ENCODE measurements at regions not wholly inside any gene's neighbourhood (a gene's known extent, or its start where the extent isn't known, plus 50 kb on each side); places are given as distances from the start of the nearest gene placed in this dataset.

- DNase-seq (ENCODE audit: low read depth, low spot score), result no peak
Observed at GRCh38 chr11:134626032-134626431, 214.0 kb upstream of the B3GAT1 start.

DNA sequence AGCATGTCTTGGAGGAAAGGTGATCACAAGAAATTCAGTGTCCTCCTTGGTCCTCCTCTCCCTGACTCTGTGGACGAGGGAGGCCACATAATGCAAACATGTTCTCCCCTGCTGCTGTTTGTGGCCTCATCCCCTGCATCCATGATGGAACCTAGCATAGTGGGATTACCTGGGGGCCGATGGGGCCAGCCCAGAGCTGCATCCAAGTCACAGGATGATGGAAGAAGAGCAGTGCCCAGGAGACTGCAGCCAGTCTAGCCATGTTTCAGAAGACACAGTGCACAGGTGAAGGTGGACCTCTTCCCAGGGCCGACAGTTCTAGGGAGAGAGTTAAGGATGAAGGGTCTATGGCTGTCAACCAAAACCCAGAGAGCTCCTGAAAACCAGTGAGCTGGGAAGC is 213.6 kb upstream of the B3GAT1 start:
- no peak for DNase-seq (ENCODE audit: low read depth, low spot score)

DNA sequence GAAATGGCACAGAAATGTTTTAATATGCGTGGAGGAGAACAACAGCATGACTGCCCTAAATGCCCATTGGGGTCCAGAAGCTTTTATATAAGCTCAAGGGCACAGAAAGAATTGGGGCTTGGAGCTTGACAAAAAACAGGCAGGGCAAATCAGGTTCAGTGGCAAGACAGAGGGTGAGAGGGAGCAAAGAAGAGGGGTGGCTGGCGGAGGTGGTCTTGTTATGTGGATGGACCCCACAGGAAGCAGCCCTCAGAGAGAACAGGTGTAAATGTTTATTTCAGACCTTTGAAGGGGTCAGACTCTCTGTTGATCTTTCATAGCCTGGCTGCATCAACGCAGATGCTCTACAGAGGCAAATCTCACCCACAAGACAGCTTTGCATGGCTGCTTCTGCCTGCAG is 213.1 kb upstream of the B3GAT1 start:
- DNase-seq (ENCODE audit: low read depth, low spot score), result no peak

- DNase-seq (ENCODE audit: low read depth, low spot score), result no peak
Observed at GRCh38 chr11:134624166-134624920, 212.3 kb upstream of the B3GAT1 start.

- no peak for DNase-seq (ENCODE audit: low read depth, low spot score)
Observed at GRCh38 chr11:134623711-134624110, 211.7 kb upstream of the B3GAT1 start.

- DNase-seq (ENCODE audit: low read depth, low spot score), result no peak
Observed at GRCh38 chr11:134622458-134622857, 210.4 kb upstream of the B3GAT1 start.

DNA sequence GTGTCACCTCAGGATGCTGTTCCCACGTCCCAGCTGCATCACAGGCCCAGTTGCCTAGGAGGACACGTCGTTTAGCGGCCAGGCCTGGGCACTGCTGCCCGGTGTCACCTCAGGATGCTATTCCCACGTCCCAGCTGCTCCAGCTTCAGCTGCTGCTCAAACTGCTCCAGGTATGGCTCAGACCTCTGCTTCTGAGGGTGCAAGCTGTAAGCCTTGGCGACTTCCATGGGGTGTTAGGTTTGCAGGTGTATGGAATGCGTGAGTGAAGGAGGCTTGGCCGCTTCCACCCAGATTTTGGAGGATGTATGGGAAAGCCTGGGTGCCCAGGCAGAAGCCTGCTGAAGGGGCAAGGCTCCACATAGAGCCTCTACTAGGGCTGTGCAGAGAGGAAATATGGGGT is 205.3 kb upstream of the B3GAT1 start:
- DNase-seq (ENCODE audit: low read depth, low spot score), result no peak

DNA sequence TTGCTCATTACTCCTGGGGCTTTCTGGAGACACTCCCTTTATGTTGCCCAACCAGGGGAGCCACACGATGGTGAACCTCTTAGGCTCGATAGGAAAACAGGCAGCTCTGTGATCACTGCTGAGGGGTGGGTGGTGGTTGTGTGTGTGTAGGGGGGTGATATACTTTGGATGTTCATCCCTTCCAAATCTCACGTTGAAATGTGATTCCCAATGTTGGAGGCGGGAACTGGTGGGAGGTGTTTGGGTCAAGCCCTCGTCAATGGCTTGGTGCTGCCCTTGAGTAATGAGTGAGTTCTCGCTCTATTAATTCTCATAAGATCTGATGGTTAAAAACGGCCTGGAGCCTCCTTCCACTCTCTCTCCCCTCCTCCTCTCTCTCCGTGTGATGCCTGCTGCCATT is 204.0 kb upstream of the B3GAT1 start:
- no peak for DNase-seq (ENCODE audit: low read depth, low spot score)

- no peak for DNase-seq (ENCODE audit: low read depth, low spot score)
Observed at GRCh38 chr11:134615041-134615615, 203.1 kb upstream of the B3GAT1 start.

DNA sequence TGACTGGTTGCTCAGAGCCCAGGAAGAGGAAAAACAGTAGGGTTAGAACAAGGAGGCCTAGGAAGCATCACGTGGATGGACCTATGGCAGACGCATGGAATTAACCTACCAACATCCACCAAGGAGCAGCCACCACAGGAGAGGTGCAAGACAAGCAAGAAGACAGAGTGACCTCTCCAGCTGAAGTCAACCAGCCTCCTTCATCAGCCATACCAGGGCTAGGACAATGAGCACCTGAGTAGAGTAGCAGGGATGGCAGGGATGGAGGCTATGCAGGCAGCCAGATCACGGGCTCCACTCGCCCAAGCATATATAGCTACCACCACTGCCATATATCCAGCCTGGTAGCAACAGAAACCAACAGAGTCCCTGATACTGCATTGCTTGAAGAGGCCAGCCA is 202.1 kb upstream of the B3GAT1 start:
- DNase-seq (ENCODE audit: low read depth, low spot score), result no peak

- no peak for DNase-seq (ENCODE audit: low read depth, low spot score)
Observed at GRCh38 chr11:134613646-134614045, 201.6 kb upstream of the B3GAT1 start.

- no peak for DNase-seq (ENCODE audit: low read depth, low spot score)
Observed at GRCh38 chr11:134612140-134613030, 200.3 kb upstream of the B3GAT1 start.

GRCh38 chr11:134611537-134611936 is 199.5 kb upstream of the B3GAT1 start:
- no peak for DNase-seq (ENCODE audit: low read depth, low spot score)

DNA sequence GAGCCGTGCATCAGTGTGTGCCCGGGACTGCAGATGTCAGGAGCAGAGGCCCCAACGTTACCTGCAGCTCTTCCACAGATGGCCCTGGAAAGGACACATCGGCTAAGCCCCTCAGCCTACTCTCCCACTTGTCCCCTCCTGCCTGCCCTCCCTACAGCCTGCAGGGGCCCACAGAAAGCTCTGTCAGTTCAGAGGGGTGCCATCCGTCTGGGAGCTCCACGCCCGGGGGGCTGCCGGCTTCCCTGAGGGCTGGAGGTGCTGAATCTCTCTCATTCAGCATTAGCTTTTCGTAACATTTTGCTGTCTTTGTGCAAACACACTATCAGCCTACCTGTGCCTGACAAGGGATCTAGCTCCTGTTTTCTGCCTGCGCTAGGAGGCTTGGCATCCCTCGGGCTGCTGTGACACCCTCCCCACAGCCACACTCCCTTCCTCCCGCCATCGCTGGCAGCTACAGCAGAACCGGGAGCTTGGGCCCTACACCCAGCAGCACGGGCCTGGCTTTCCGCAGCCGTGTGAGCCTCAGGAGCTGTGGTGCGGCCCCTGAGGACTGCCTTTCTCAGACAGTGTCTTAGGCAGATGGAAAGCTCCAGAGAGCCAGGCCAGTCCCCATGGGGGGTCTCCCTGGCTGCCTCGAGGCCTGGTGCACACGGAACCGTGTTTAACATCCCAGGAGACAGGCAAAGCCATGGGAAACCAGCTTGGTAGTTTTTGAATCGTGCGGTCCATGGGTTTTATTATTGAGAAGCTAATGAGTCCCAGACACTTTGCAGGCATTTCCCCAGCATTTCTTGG is 198.3 kb upstream of the B3GAT1 start:
- no peak for DNase-seq (ENCODE audit: low read depth, low spot score)

- DNase-seq (ENCODE audit: low read depth, low spot score), result no peak
Observed at GRCh38 chr11:134609361-134610115, 197.5 kb upstream of the B3GAT1 start.

DNA sequence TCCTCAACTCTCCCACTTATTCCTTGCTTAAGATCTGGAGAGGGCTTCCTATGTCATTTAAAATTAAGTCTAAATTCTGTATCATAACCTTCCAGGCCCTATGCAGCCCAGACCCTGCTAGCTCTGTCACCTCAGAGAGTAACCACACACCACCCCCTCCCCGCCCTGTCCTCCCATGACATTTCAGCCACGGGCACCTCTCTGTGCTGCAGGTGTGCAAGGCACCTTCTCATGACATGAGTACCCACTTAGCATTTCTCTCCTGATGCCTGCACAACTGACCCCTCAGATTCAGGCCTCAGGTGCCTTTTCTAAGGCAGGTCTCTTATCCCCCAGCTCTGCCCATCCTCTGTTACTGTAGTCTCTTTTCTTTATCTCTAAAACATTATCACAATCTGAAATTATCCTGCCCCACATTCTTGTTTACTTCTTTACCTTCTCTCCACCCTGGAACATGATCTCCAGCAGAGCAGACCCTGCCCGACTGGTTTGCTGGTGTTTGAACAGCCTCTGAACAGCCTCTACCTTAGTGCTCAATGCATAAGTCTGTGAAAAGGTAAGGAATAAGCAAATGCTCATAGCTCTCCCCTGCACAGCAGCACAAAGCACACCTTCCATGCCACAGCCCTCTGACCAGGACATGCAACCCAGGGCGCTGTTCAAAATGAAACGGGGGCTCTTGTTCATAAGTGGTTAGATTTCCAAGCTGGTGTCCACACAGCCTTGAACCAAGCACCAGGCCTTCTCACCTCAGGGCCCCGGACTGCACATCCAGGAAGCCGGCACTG is 196.1 kb upstream of the B3GAT1 start:
- no peak for DNase-seq (ENCODE audit: low read depth, low spot score)

DNA sequence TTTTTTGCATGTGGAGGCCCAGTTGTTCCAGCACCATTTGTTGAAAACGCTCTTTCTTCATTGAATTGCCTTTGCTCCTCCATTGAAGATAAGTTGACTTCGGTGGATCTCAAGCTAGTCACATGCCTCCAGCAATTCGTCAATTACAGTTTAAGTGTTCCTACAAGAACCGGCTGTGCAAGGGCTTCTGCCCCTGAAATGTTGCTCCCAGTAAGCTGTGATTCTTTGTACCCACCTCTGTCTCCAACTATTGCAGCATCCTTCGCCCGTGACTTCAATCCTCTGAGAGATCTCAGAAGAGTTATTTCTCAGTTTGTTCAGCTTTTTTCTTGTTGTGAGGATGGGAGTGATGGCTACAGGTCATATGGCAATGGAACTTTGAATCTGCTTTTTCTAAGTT is 194.2 kb upstream of the B3GAT1 start:
- DNase-seq (ENCODE audit: low read depth, low spot score), result no peak

DNA sequence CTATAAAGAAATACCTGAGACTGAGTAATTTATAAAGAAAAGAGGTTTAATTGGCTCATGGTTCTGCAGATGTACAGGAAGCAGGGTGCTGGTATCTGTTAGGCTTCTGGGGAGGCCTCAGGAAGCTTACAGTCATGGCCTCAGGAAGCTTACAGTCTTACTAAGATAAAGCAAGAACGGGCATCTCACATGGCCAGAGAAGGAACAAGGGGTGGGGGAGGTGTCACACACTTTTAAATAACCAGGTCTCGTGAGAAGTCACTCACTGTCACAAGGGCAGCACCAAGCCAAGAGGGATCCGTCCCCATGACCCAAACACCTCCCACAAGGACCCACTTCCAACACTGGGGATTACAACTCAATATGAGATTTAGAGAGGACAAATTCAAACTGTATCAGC is 192.8 kb upstream of the B3GAT1 start:
- no peak for DNase-seq (ENCODE audit: low read depth, low spot score)

DNA sequence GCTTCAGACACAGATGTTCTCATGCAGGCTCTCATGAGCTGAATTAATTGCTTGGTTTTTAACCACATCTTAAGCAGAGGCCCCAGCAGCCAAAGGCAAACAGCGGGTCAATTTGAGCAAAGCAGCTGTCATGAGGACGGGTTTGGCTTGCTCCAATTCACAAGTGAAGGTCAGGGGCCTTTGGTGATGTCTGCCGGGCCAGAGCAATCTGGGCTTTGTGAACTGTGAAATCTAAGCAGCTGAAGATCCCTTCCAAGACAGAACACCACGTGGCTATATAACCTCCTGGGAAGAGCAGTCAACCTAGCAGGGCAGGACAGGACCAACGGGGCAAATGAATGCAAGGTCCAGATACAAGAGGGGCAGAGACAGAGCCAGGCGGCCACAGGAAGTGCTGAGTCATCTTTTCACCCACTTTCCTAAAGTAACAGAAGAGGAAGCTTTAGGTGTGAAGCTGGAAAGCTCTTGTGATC is 187.3 kb upstream of the B3GAT1 start:
- no peak for DNase-seq (ENCODE audit: low read depth, low spot score)

- DNase-seq (ENCODE audit: low read depth, low spot score), result no peak
Observed at GRCh38 chr11:134598368-134598767, 186.3 kb upstream of the B3GAT1 start.

Measured in brain pericyte (primary cell).